ENCODE measurements at regions not wholly inside any gene's neighbourhood (a gene's known extent, or its start where the extent isn't known, plus 50 kb on each side); places are given as distances from the start of the nearest gene placed in this dataset.
"Not testable (repeated sequence)": the region's sequence is repeated elsewhere in the genome, so short reads cannot be mapped to it uniquely, and the experiment has no call there.

- TF ChIP-seq, protein P1, sequence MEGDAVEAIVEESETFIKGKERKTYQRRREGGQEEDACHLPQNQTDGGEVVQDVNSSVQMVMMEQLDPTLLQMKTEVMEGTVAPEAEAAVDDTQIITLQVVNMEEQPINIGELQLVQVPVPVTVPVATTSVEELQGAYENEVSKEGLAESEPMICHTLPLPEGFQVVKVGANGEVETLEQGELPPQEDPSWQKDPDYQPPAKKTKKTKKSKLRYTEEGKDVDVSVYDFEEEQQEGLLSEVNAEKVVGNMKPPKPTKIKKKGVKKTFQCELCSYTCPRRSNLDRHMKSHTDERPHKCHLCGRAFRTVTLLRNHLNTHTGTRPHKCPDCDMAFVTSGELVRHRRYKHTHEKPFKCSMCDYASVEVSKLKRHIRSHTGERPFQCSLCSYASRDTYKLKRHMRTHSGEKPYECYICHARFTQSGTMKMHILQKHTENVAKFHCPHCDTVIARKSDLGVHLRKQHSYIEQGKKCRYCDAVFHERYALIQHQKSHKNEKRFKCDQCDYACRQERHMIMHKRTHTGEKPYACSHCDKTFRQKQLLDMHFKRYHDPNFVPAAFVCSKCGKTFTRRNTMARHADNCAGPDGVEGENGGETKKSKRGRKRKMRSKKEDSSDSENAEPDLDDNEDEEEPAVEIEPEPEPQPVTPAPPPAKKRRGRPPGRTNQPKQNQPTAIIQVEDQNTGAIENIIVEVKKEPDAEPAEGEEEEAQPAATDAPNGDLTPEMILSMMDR (conservative IDR thresholded peaks at IDR 0.05 in 1 of 2, IDR thresholded peaks at IDR 0.05 in 1 of 2; ENCODE audit: low read depth in 1 of 2, low read length in 2 of 2) = not testable (repeated sequence)
- TF ChIP-seq EZH2 (IDR thresholded peaks at IDR 0.05; ENCODE audit: low read length, missing control alignments) = not testable (repeated sequence)
Measured at GRCh38 chr2:64816526-64816925, 162.8 kb upstream of the SERTAD2 start.

Measured in fibroblast of lung (primary cell).